ENCODE measurements at regions not wholly inside any gene's neighbourhood (a gene's known extent, or its start where the extent isn't known, plus 50 kb on each side); places are given as distances from the start of the nearest gene placed in this dataset.

- intact Hi-C loops (cut with micrococcal nuclease), result no loop called here
- peaks cover 2 to 6% of the 10 kb centered on the region in 2 experiments; a peak in 2 of 4 replicates for H3K4me1 ChIP-seq (ENCODE audit: control insufficient read depth in 1 of 2, insufficient read depth in 2 of 2, low read length in 2 of 2)
- no TSS peak for BruUV-seq (replicated peaks)
- no peaks in the 10 kb centered on the region for H3K9me2 ChIP-seq (ENCODE audit: insufficient read depth)
- no peak overlapping the region for H3K27ac ChIP-seq (ENCODE audit: low read depth, low read length)
- H3K9ac ChIP-seq (ENCODE audit: low read length), result no peak overlapping the region
- ChIA-PET CTCF (interaction anchor here (1.4 kb wide), 1 partner anchor 291 kb away, joined by 9 read pairs; no protein-coding TSS in a partner anchor), RAD21 (ENCODE audit: low non-redundant PET in 1 of 2, low total read pairs in 2 of 2, uncharacterized antibody in 2 of 2, unreplicated experiment in 2 of 2) (interaction anchor here in 1 of 2 experiments (0.9 kb wide), 1 partner anchor 291 kb away, joined by 3 read pairs; no protein-coding TSS in a partner anchor), POLR2A (no interaction called here)
- no peak for TF ChIP-seq REST (IDR thresholded peaks at IDR 0.05; ENCODE audit: low read depth)
- TF ChIP-seq CTCF (IDR thresholded peaks at IDR 0.05 in 2 of 3, conservative IDR thresholded peaks at IDR 0.05 in 1 of 3; ENCODE audit: borderline replicate concordance in 1 of 3, insufficient read depth in 1 of 3, low read depth in 2 of 3, low read length in 2 of 3), result peak in 2 of 3 experiments; percentile 8 to 23; a peak in 1 of 6 replicates
- H3K36me3 ChIP-seq (ENCODE audit: control insufficient read depth in 1 of 2, insufficient read depth in 2 of 2, low read length in 2 of 2), result no peaks in the 10 kb centered on the region
- no peak overlapping the region for H2AFZ ChIP-seq (ENCODE audit: low read depth, low read length, poor library complexity, severe bottlenecking)
- H4K20me1 ChIP-seq (ENCODE audit: insufficient read depth), result no peaks in the 10 kb centered on the region
- H3K79me2 ChIP-seq (ENCODE audit: insufficient read depth, low read length), result no peaks in the 10 kb centered on the region
- no peak overlapping the region for H3K4me2 ChIP-seq (ENCODE audit: low read length)
- DNase-seq (ENCODE audit: low read depth, low spot score), result no peak
- ATAC-seq, result peak; percentile 40
- peaks cover 17% of the 10 kb centered on the region for H3K27me3 ChIP-seq (ENCODE audit: insufficient read depth, low read length)
- H3K9me3 ChIP-seq (ENCODE audit: control insufficient read depth in 1 of 2, insufficient read depth in 1 of 2, low read depth in 1 of 2, low read length in 2 of 2), result no peaks in the 10 kb centered on the region
- H3K4me3 ChIP-seq (replicated peaks in 1 of 2; ENCODE audit: low read depth in 1 of 2, low read length in 2 of 2), result no peak overlapping the region
These were observed 132.6 kb upstream of the ZNF236 start for GRCh38 chr18:76689646-76690264.

All from HCT116 (cell line).